Lower lobe of right lung (tissue), 2 donors: ENCODE measurements at regions not wholly inside any gene's neighbourhood (a gene's known extent, or its start where the extent isn't known, plus 50 kb on each side); places are given as distances from the start of the nearest gene placed in this dataset.
A peak's percentile ranks its signal among the peaks of the same experiment; 100 is the strongest.

Source experiments
- ATAC-seq, 2 donors: fragments of 200-7000 bp; cut with Tn5 transposase; one replicate each; pipeline ENCODE4 v1.9.1; 2020 to 2022; ENCODE audit warnings: mild to moderate bottlenecking in 2 of 2, moderate library complexity in 2 of 2
- DNase-seq: peaks from one replicate; pipeline ENCODE4 v3.0.0-alpha.2; 2020
- H3K27ac ChIP-seq: fragments of 200-600 bp; one replicate; pipeline ENCODE4 v1.8.0; 2022
- H3K27me3 ChIP-seq: fragments of 200-600 bp; one replicate; pipeline ENCODE4 v1.8.0; 2022; ENCODE audit warnings: low read depth
- H3K36me3 ChIP-seq: fragments of 200-600 bp; one replicate; pipeline ENCODE4 v1.8.0; 2022; ENCODE audit warnings: mild to moderate bottlenecking
- H3K4me1 ChIP-seq: fragments of 200-600 bp; one replicate; pipeline ENCODE4 v1.8.0; 2022
- H3K4me3 ChIP-seq: fragments of 200-600 bp; one replicate; pipeline ENCODE4 v1.8.0; 2022; ENCODE audit warnings: mild to moderate bottlenecking
- H3K9me3 ChIP-seq: fragments of 200-600 bp; one replicate; pipeline ENCODE4 v1.8.0; 2022
- intact Hi-C: fragments of 100-400 bp; cut with DNase I; formaldehyde crosslinking; loops from one replicate; pipeline ENCODE4 v1.11.0; 2022
- TF ChIP-seq, protein P1 (sequence below): fragments of 200-600 bp; IDR thresholded peaks from one replicate; pipeline ENCODE4 v1.8.0; 2022; ENCODE audit warnings: antibody characterized with exemption, mild to moderate bottlenecking
- donor health status: DM: no; HTN: yes; CAD: no; lungs with severe emphysema.

- H3K27me3 ChIP-seq, result no peaks in the 10 kb centered on the region
- H3K4me3 ChIP-seq, result no peak overlapping the region
- DNase-seq, result no peak
- H3K4me1 ChIP-seq, result peaks cover 28% of the 10 kb centered on the region
- no peaks in the 10 kb centered on the region for H3K36me3 ChIP-seq
- no peaks in the 10 kb centered on the region for H3K9me3 ChIP-seq
- intact Hi-C loops, result no loop called here
- no peak for ATAC-seq
- TF ChIP-seq, protein P1, sequence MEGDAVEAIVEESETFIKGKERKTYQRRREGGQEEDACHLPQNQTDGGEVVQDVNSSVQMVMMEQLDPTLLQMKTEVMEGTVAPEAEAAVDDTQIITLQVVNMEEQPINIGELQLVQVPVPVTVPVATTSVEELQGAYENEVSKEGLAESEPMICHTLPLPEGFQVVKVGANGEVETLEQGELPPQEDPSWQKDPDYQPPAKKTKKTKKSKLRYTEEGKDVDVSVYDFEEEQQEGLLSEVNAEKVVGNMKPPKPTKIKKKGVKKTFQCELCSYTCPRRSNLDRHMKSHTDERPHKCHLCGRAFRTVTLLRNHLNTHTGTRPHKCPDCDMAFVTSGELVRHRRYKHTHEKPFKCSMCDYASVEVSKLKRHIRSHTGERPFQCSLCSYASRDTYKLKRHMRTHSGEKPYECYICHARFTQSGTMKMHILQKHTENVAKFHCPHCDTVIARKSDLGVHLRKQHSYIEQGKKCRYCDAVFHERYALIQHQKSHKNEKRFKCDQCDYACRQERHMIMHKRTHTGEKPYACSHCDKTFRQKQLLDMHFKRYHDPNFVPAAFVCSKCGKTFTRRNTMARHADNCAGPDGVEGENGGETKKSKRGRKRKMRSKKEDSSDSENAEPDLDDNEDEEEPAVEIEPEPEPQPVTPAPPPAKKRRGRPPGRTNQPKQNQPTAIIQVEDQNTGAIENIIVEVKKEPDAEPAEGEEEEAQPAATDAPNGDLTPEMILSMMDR, result no peak
- H3K27ac ChIP-seq, result no peak overlapping the region
These were observed 114.7 kb upstream of the CDC42BPA start for GRCh38 chr1:227432981-227433380.

DNA sequence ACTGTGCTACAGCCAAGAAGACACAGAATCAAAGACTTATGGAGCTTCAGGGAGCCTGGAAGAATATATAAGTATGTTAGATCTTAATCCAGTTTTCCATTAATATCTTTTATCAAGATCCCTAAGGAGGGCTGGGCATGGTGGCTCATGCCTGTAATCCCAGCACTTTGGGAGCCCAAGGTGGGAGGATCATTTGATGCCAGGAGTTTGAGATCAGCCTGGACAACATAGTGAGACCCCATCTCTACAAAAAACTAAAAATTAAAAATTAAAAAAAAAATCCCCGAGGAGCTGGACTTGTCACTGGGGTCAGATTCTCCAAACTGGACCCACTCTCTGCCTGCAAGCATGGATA, 113.9 kb upstream of the CDC42BPA start:
- peaks cover 28% of the 10 kb centered on the region for H3K4me1 ChIP-seq
- no peaks in the 10 kb centered on the region for H3K9me3 ChIP-seq
- no peak for DNase-seq
- H3K4me3 ChIP-seq, result no peak overlapping the region
- TF ChIP-seq, protein P1, result no peak
- no peak for ATAC-seq
- H3K27me3 ChIP-seq, result no peaks in the 10 kb centered on the region
- intact Hi-C loops, result no loop called here
- no peaks in the 10 kb centered on the region for H3K36me3 ChIP-seq
- H3K27ac ChIP-seq, result no peak overlapping the region

DNA sequence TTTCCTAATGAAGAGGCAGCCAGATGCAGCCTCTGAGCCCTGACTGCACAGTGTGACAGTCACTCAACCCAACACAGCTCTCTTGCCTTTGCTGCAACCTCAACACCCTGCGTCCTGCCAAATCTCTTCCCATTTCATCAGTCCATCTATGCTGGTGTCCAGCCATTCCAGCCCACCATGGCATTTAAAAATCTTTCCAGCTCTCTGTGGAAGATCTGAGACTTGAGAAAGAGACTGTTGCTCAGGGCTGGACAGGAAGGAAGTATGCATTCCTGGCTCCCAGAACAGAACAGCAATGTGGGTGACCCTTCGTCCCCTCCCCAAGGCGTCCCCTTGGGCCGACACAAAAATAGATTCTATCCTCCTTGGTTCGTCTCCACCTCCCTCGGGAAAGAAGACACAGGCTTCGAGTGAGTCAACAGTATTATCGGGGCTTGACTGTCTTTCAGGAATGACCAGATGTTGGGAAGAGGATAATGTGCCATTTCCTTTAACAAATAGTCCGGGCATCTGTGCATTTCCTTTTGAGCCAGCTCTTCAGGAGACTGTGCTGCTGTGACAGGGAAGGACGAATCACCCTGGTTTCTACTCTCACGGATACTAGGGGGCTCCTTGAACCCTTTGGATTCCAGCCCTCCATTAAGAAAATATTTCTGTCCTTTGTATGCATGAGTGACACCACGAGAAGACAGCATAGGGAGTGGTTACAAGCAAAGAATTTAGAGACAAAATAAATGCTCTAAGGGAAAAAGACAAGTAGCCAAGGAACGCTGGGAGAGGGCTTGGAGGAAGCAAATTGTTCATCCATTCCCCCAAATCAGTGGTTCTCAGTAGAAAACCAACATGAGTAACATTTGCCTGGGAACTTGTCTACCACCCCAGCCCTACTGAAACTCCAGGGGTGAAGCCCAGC, 111.4 kb upstream of the CDC42BPA start:
- no peaks in the 10 kb centered on the region for H3K36me3 ChIP-seq
- no peaks in the 10 kb centered on the region for H3K27me3 ChIP-seq
- H3K9me3 ChIP-seq, result no peaks in the 10 kb centered on the region
- H3K4me1 ChIP-seq, result peaks cover 28% of the 10 kb centered on the region
- DNase-seq (no peak), ATAC-seq (peak in 1 of 2 donors; percentile 29)
- peak overlapping the region; percentile 19 for H3K27ac ChIP-seq
- no peak overlapping the region for H3K4me3 ChIP-seq
- TF ChIP-seq, protein P1, result no peak
- intact Hi-C loops, result no loop called here

- Histone ChIP-seq H3K27me3 (no peaks in the 10 kb centered on the region), H3K4me1 (peaks cover 28% of the 10 kb centered on the region), H3K4me3 (no peak overlapping the region), H3K27ac (peak overlapping the region; percentile 49), H3K9me3 (no peaks in the 10 kb centered on the region), H3K36me3 (no peaks in the 10 kb centered on the region)
- DNase-seq (no peak), ATAC-seq (peak; percentile 36 to 53)
- intact Hi-C loops, result no loop called here
- TF ChIP-seq, protein P1, result no peak
These were observed 110.5 kb upstream of the CDC42BPA start for GRCh38 chr1:227428803-227429202.

DNA sequence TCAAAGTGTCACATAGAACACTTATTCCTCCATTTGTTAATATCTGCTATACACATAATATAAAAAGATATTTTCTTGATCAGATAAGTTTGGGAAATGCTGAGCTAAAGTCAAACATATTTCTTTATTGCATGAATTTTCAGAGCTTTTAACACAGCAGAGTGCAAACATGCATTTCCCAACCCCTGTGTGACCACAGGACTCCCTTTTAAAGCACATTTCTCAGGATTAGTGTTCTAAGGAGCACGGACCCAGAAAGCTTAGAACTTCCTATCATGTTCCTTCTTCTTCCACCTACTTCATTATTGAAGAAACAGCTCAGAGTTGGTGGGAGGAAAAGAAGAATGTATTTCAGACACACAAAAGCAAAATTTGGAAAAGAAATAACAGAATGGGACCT, 109.1 kb upstream of the CDC42BPA start:
- Histone ChIP-seq H3K4me3 (no peak overlapping the region), H3K4me1 (peaks cover 28% of the 10 kb centered on the region), H3K27me3 (no peaks in the 10 kb centered on the region), H3K36me3 (no peaks in the 10 kb centered on the region), H3K27ac (no peak overlapping the region), H3K9me3 (no peaks in the 10 kb centered on the region)
- intact Hi-C loops, result no loop called here
- ATAC-seq (no peak), DNase-seq (no peak)
- TF ChIP-seq, protein P1, result no peak
